ENCODE measurements at regions not wholly inside any gene's neighbourhood (a gene's known extent, or its start where the extent isn't known, plus 50 kb on each side); places are given as distances from the start of the nearest gene placed in this dataset.

DNA sequence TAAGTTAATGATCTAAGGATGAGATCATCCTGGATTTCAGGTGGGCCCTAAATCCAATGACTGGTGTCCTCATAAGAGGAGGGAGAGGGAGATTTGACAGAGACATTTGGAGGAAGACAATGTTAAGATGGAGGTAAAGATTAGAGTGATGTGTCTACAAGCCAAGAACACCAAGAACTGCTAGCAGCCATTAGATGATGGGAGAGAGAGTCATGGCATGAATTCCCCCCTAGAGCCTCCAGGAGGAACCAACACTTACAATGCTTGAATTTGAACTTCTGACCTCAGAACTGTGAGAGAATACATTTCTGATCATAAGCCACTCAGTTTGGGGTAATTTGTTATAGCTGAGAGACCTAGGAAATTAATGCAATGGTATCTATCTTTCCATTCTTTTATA, 68.1 kb upstream of the RFXAP start:
- Histone ChIP-seq H3K27me3 (ENCODE audit: control insufficient read depth in 2 of 2, insufficient read depth in 2 of 2, low read length in 2 of 2) (no peaks in the 10 kb centered on the region), H3K36me3 (replicated peaks in 1 of 2; ENCODE audit: control insufficient read depth in 1 of 2, insufficient read depth in 2 of 2, low read length in 2 of 2) (no peaks in the 10 kb centered on the region), H3K4me2 (replicated peaks; ENCODE audit: extremely low read depth, low read length, poor library complexity, severe bottlenecking) (no peak overlapping the region), H4K20me1 (ENCODE audit: insufficient read depth, low read length) (no peaks in the 10 kb centered on the region), H3K9ac (ENCODE audit: insufficient read depth, low read length, poor library complexity, severe bottlenecking) (no peak overlapping the region), H3K79me2 (ENCODE audit: insufficient read depth, low read length) (no peaks in the 10 kb centered on the region), H2AFZ (ENCODE audit: insufficient read depth, low read depth, low read length, poor library complexity, severe bottlenecking) (no peak overlapping the region), H3K27ac (ENCODE audit: low read depth in 1 of 2, low read length in 2 of 2) (no peak overlapping the region), H3K4me1 (ENCODE audit: control insufficient read depth in 1 of 2, insufficient read depth in 2 of 2, low read length in 2 of 2) (no peaks in the 10 kb centered on the region), H3K9me3 (replicated peaks in 1 of 2; ENCODE audit: control insufficient read depth in 1 of 2, insufficient read depth in 1 of 2, low read length in 2 of 2) (no peaks in the 10 kb centered on the region), H3K4me3 (replicated peaks in 1 of 3; ENCODE audit: low read depth in 2 of 3, low read length in 3 of 3) (no peak overlapping the region)
- H3K4me1 Mint-ChIP-seq, result no peaks in the 10 kb centered on the region
- peaks cover 0 to 8% (median 0%) of the 10 kb centered on the region in 7 donors for H3K9me3 Mint-ChIP-seq
- no peaks in the 10 kb centered on the region for H3K36me3 Mint-ChIP-seq
- no peak overlapping the region for H3K27ac Mint-ChIP-seq
- intact Hi-C loops (cut with micrococcal nuclease), result no loop called here
- no peak for DNase-seq
- H3K27me3 Mint-ChIP-seq (ENCODE audit: low read depth in 3 of 3), result no peaks in the 10 kb centered on the region
- H3K4me3 Mint-ChIP-seq, result no peak overlapping the region
- no peak for TF ChIP-seq CTCF (IDR thresholded peaks at IDR 0.05)

GRCh38 chr13:36752673-36753072, 66.3 kb upstream of the RFXAP start:
- intact Hi-C loops (cut with micrococcal nuclease), result no loop called here
- TF ChIP-seq CTCF (IDR thresholded peaks at IDR 0.05), result no peak
- Histone ChIP-seq H3K9ac (ENCODE audit: insufficient read depth, low read length, poor library complexity, severe bottlenecking) (no peak overlapping the region), H3K27ac (ENCODE audit: low read depth in 1 of 2, low read length in 2 of 2) (no peak overlapping the region), H3K4me2 (replicated peaks; ENCODE audit: extremely low read depth, low read length, poor library complexity, severe bottlenecking) (no peak overlapping the region), H3K9me3 (replicated peaks in 1 of 2; ENCODE audit: control insufficient read depth in 1 of 2, insufficient read depth in 1 of 2, low read length in 2 of 2) (no peaks in the 10 kb centered on the region), H4K20me1 (ENCODE audit: insufficient read depth, low read length) (no peaks in the 10 kb centered on the region), H2AFZ (ENCODE audit: insufficient read depth, low read depth, low read length, poor library complexity, severe bottlenecking) (no peak overlapping the region), H3K36me3 (replicated peaks in 1 of 2; ENCODE audit: control insufficient read depth in 1 of 2, insufficient read depth in 2 of 2, low read length in 2 of 2) (no peaks in the 10 kb centered on the region), H3K4me3 (replicated peaks in 1 of 3; ENCODE audit: low read depth in 2 of 3, low read length in 3 of 3) (no peak overlapping the region), H3K4me1 (ENCODE audit: control insufficient read depth in 1 of 2, insufficient read depth in 2 of 2, low read length in 2 of 2) (no peaks in the 10 kb centered on the region), H3K27me3 (ENCODE audit: control insufficient read depth in 2 of 2, insufficient read depth in 2 of 2, low read length in 2 of 2) (no peaks in the 10 kb centered on the region), H3K79me2 (ENCODE audit: insufficient read depth, low read length) (no peaks in the 10 kb centered on the region)
- WGBS (ENCODE audit: insufficient coverage), result no CpG with 5 or more reads among the region's 2 CpGs
- DNase-seq, result no peak
- no peak overlapping the region for H3K27ac Mint-ChIP-seq
- no peaks in the 10 kb centered on the region for H3K4me1 Mint-ChIP-seq
- peaks cover 0 to 6% (median 0%) of the 10 kb centered on the region in 7 donors for H3K9me3 Mint-ChIP-seq
- H3K36me3 Mint-ChIP-seq, result no peaks in the 10 kb centered on the region
- H3K4me3 Mint-ChIP-seq, result no peak overlapping the region
- no peaks in the 10 kb centered on the region for H3K27me3 Mint-ChIP-seq (ENCODE audit: low read depth in 3 of 3)

Measured in CD14-positive monocyte (primary cell).